ENCODE measurements at regions not wholly inside any gene's neighbourhood (a gene's known extent, or its start where the extent isn't known, plus 50 kb on each side); places are given as distances from the start of the nearest gene placed in this dataset.

DNA sequence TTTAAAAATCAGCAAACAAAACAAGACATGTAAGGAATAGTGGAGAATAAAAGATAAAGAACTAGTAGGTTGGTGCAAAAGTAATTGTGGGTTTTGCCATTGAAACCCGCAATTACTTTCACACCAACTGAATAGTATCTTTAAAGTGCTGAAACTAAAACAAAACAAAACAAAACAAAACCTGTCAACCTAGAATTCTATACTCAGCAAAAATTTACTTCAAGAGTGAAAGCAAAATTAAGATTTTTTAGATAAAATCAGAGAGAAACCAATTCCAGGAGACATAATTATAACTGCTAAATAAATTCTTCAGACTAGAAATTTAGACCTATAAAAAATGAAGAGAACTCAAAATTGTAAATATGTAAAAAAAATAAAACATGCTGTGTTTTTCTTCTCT, 114.0 kb upstream of the TSPAN2 start:
- Histone ChIP-seq H2AFZ (ENCODE audit: low read length, unreplicated experiment) (no peak overlapping the region), H3K27me3 (ENCODE audit: insufficient read depth, low read length) (no peaks in the 10 kb centered on the region), H3K79me2 (ENCODE audit: control insufficient read depth, insufficient read depth, low read length, unreplicated experiment) (no peaks in the 10 kb centered on the region), H3K27ac (ENCODE audit: low read depth, low read length) (no peak overlapping the region), H3K36me3 (ENCODE audit: insufficient read depth, low read length) (no peaks in the 10 kb centered on the region), H3K4me1 (ENCODE audit: control insufficient read depth, insufficient read depth, low read length, unreplicated experiment) (peaks cover 21% of the 10 kb centered on the region), H3K4me3 (ENCODE audit: low read depth, low read length) (no peak overlapping the region)

- Histone ChIP-seq H3K36me3 (ENCODE audit: insufficient read depth, low read length) (no peaks in the 10 kb centered on the region), H2AFZ (ENCODE audit: low read length, unreplicated experiment) (no peak overlapping the region), H3K79me2 (ENCODE audit: control insufficient read depth, insufficient read depth, low read length, unreplicated experiment) (no peaks in the 10 kb centered on the region), H3K4me1 (ENCODE audit: control insufficient read depth, insufficient read depth, low read length, unreplicated experiment) (peaks cover 21% of the 10 kb centered on the region), H3K4me3 (ENCODE audit: low read depth, low read length) (no peak overlapping the region), H3K27me3 (ENCODE audit: insufficient read depth, low read length) (no peaks in the 10 kb centered on the region), H3K27ac (ENCODE audit: low read depth, low read length) (no peak overlapping the region)
Measured at GRCh38 chr1:115201598-115201997, 112.3 kb upstream of the TSPAN2 start.

DNA sequence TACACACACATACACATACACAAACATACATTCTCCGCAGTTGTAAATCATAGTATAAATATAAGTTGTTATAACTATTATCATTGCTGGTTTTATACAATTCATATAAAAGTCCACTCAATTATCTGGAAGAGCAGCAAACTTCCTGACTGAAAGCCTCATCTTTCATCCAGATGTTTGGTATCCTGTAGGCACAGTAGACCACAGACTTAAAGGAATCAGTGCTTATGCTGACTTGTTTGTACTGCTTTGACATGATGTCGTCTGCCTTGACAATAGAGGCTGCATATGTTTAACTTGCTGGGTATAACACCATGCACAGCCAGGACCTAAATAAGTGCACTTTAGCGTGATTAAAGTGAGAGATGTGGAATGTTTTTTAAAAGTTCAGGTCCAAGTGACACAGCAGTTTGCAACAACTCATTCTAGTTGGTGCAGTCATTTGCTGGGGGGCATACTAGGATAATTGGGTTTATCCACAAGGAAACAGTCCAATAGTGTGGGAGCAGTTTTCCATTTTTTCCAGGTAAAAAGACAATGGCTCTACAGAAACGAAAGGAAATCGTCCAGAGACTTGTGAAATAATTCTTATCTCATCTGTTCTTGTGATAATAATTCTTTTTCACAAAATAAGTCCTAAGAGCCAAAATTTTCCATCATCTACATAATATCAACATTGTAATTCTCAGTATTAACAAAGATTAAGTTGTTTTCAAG, 110.3 kb upstream of the TSPAN2 start:
- no peaks in the 10 kb centered on the region for H3K36me3 ChIP-seq (ENCODE audit: insufficient read depth, low read length)
- H3K79me2 ChIP-seq (ENCODE audit: control insufficient read depth, insufficient read depth, low read length, unreplicated experiment), result no peaks in the 10 kb centered on the region
- no peaks in the 10 kb centered on the region for H3K27me3 ChIP-seq (ENCODE audit: insufficient read depth, low read length)
- H3K27ac ChIP-seq (ENCODE audit: low read depth, low read length), result no peak overlapping the region
- H3K4me1 ChIP-seq (ENCODE audit: control insufficient read depth, insufficient read depth, low read length, unreplicated experiment), result peaks cover 21% of the 10 kb centered on the region
- no peak overlapping the region for H2AFZ ChIP-seq (ENCODE audit: low read length, unreplicated experiment)
- H3K4me3 ChIP-seq (ENCODE audit: low read depth, low read length), result no peak overlapping the region

- Histone ChIP-seq H2AFZ (ENCODE audit: low read length, unreplicated experiment) (peak overlapping the region; percentile 0), H3K36me3 (ENCODE audit: insufficient read depth, low read length) (no peaks in the 10 kb centered on the region), H3K27me3 (ENCODE audit: insufficient read depth, low read length) (no peaks in the 10 kb centered on the region), H3K27ac (ENCODE audit: low read depth, low read length) (no peak overlapping the region), H3K79me2 (ENCODE audit: control insufficient read depth, insufficient read depth, low read length, unreplicated experiment) (no peaks in the 10 kb centered on the region), H3K4me3 (ENCODE audit: low read depth, low read length) (no peak overlapping the region), H3K4me1 (ENCODE audit: control insufficient read depth, insufficient read depth, low read length, unreplicated experiment) (peaks cover 21% of the 10 kb centered on the region)
Measured at GRCh38 chr1:115198938-115199337, 109.6 kb upstream of the TSPAN2 start.

GRCh38 chr1:115196296-115196695, 107.0 kb upstream of the TSPAN2 start:
- Histone ChIP-seq H3K27me3 (ENCODE audit: insufficient read depth, low read length) (no peaks in the 10 kb centered on the region), H3K79me2 (ENCODE audit: control insufficient read depth, insufficient read depth, low read length, unreplicated experiment) (no peaks in the 10 kb centered on the region), H3K4me1 (ENCODE audit: control insufficient read depth, insufficient read depth, low read length, unreplicated experiment) (peaks cover 25% of the 10 kb centered on the region), H2AFZ (ENCODE audit: low read length, unreplicated experiment) (no peak overlapping the region), H3K36me3 (ENCODE audit: insufficient read depth, low read length) (no peaks in the 10 kb centered on the region), H3K4me3 (ENCODE audit: low read depth, low read length) (no peak overlapping the region), H3K27ac (ENCODE audit: low read depth, low read length) (no peak overlapping the region)

GRCh38 chr1:115194506-115194905, 105.2 kb upstream of the TSPAN2 start:
- no peak overlapping the region for H3K27ac ChIP-seq (ENCODE audit: low read depth, low read length)
- H3K27me3 ChIP-seq (ENCODE audit: insufficient read depth, low read length), result no peaks in the 10 kb centered on the region
- H3K79me2 ChIP-seq (ENCODE audit: control insufficient read depth, insufficient read depth, low read length, unreplicated experiment), result no peaks in the 10 kb centered on the region
- peaks cover 28% of the 10 kb centered on the region for H3K4me1 ChIP-seq (ENCODE audit: control insufficient read depth, insufficient read depth, low read length, unreplicated experiment)
- no peak overlapping the region for H2AFZ ChIP-seq (ENCODE audit: low read length, unreplicated experiment)
- no peak overlapping the region for H3K4me3 ChIP-seq (ENCODE audit: low read depth, low read length)
- no peaks in the 10 kb centered on the region for H3K36me3 ChIP-seq (ENCODE audit: insufficient read depth, low read length)

DNA sequence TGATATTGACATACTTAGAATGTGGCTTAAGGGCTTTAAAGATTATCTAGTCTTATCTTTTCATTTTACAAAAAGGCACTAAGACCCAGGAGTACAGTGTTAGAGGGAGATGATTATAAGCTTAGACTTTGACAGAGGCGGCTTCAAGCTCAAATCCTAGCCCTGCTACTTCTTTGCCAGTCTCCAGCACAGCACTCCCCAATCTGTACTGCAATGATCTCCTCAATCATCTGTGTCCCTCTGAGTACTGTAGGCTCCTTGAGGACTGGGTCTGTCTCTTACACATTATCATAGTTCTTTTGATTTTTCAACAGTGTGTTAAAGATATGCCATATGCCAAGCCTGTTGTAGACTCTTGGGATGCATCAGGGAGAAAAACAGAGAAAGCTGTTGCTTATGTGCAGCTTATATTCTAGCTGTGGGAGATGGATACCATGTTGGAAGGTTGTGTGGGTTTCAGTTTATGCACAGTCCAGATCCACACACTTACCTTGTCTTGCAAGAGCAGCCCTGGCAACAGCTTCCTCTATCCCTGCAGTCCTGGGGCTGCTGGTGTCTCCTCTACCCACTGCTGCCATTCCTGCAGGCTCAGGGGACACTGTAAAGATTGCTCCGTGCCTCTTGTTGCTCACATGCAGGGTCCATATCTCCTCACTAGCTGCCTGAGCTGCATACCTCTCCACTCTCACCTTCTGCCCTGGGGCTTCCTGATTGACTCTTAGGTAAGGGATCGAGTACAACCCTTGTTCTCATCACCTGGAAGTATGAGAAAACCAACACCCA, 103.9 kb upstream of the TSPAN2 start:
- peaks cover 31% of the 10 kb centered on the region for H3K4me1 ChIP-seq (ENCODE audit: control insufficient read depth, insufficient read depth, low read length, unreplicated experiment)
- no peak overlapping the region for H2AFZ ChIP-seq (ENCODE audit: low read length, unreplicated experiment)
- H3K27me3 ChIP-seq (ENCODE audit: insufficient read depth, low read length), result no peaks in the 10 kb centered on the region
- no peak overlapping the region for H3K27ac ChIP-seq (ENCODE audit: low read depth, low read length)
- H3K36me3 ChIP-seq (ENCODE audit: insufficient read depth, low read length), result no peaks in the 10 kb centered on the region
- no peak overlapping the region for H3K4me3 ChIP-seq (ENCODE audit: low read depth, low read length)
- H3K79me2 ChIP-seq (ENCODE audit: control insufficient read depth, insufficient read depth, low read length, unreplicated experiment), result no peaks in the 10 kb centered on the region

DNA sequence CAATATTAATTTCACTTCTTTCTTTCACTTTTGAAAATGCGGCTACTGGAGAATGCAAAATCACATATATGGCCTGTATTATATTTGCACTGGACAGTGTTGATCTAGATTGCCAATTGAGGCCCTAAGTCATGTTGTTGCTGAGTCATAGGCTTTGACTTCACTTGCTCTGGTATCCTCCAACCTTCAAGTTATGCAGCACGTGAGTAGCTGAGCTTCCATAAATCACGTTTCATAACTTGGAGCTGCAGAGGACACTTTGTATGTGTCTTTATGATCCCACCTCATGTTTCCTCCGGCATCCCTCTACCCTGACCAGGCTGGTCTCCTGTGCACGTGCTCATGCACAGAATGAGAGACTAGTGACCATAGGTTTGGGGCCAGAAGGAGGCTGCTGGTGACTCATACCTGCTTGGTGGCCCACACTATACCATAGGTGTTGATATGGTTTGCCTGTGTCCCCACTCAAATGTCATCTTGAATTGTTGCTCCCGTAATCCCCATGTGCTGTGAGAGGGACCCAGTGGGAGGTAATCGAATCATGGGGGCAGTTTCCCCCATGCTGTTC, 103.0 kb upstream of the TSPAN2 start:
- H3K4me3 ChIP-seq (ENCODE audit: low read depth, low read length), result no peak overlapping the region
- no peak overlapping the region for H2AFZ ChIP-seq (ENCODE audit: low read length, unreplicated experiment)
- H3K36me3 ChIP-seq (ENCODE audit: insufficient read depth, low read length), result no peaks in the 10 kb centered on the region
- H3K79me2 ChIP-seq (ENCODE audit: control insufficient read depth, insufficient read depth, low read length, unreplicated experiment), result no peaks in the 10 kb centered on the region
- peaks cover 31% of the 10 kb centered on the region for H3K4me1 ChIP-seq (ENCODE audit: control insufficient read depth, insufficient read depth, low read length, unreplicated experiment)
- H3K27me3 ChIP-seq (ENCODE audit: insufficient read depth, low read length), result no peaks in the 10 kb centered on the region
- H3K27ac ChIP-seq (ENCODE audit: low read depth, low read length), result no peak overlapping the region

GRCh38 chr1:115191691-115192090, 102.4 kb upstream of the TSPAN2 start:
- H3K27me3 ChIP-seq (ENCODE audit: insufficient read depth, low read length), result no peaks in the 10 kb centered on the region

DNA sequence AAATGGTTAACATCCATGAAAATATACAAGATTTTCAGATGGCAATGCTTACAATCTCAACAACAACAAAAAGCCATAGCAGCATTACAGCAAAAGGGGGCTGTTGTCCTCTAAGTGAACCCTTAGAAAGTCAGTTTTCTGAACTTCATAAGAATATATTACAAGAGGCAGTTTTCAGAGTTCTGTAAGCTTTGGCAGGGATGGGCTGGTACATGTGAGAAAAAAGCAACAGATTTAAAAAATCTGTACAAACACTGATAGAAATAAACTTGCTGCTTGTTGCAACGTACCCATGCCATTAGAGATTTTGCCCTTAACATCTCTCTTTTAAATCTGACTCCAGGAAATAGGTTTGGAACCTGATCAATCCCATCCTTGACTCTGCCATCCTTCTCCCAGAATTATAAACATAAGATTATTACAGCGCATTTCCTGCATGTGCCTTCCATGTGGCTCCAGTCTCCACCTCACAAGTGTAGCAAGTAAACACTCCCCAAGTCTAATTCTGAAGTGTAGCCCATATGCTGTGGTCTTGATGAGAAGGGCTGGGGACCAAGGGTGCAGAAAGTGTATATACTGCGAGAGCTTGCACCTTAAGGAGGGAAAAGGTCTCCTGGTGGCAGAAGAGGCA, 101.4 kb upstream of the TSPAN2 start:
- Histone ChIP-seq H3K27ac (ENCODE audit: low read depth, low read length) (peak overlapping the region; percentile 89), H3K4me3 (ENCODE audit: low read depth, low read length) (no peak overlapping the region), H3K36me3 (ENCODE audit: insufficient read depth, low read length) (no peaks in the 10 kb centered on the region), H2AFZ (ENCODE audit: low read length, unreplicated experiment) (peak overlapping the region; percentile 30), H3K79me2 (ENCODE audit: control insufficient read depth, insufficient read depth, low read length, unreplicated experiment) (no peaks in the 10 kb centered on the region), H3K4me1 (ENCODE audit: control insufficient read depth, insufficient read depth, low read length, unreplicated experiment) (peaks cover 31% of the 10 kb centered on the region), H3K27me3 (ENCODE audit: insufficient read depth, low read length) (no peaks in the 10 kb centered on the region)

More at GRCh38 chr1:115191691-115192090, 102.4 kb upstream of the TSPAN2 start:
- no peaks in the 10 kb centered on the region for H3K36me3 ChIP-seq (ENCODE audit: insufficient read depth, low read length)
- H2AFZ ChIP-seq (ENCODE audit: low read length, unreplicated experiment), result no peak overlapping the region
- H3K79me2 ChIP-seq (ENCODE audit: control insufficient read depth, insufficient read depth, low read length, unreplicated experiment), result no peaks in the 10 kb centered on the region
- H3K4me3 ChIP-seq (ENCODE audit: low read depth, low read length), result no peak overlapping the region
- H3K27ac ChIP-seq (ENCODE audit: low read depth, low read length), result no peak overlapping the region
- peaks cover 31% of the 10 kb centered on the region for H3K4me1 ChIP-seq (ENCODE audit: control insufficient read depth, insufficient read depth, low read length, unreplicated experiment)

Data from ACC112 (cell line).